OCI-LY1 (cell line): ENCODE measurements at regions not wholly inside any gene's neighbourhood (a gene's known extent, or its start where the extent isn't known, plus 50 kb on each side); places are given as distances from the start of the nearest gene placed in this dataset.

Experiments used
- EZH2 ChIP-seq: fragments of 200-600 bp; sonication (generic), shearing (Covaris generic); IDR thresholded peaks from 2 replicates; pipeline ENCODE4 v1.8.0; 2017; ENCODE audit warnings: borderline replicate concordance, mixed run types, mild to moderate bottlenecking, antibody characterized with exemption, low read length, moderate library complexity, mixed read lengths
- TF ChIP-seq, protein P1 (sequence below): fragments of 200-600 bp; sonication (generic), shearing (Covaris generic); IDR thresholded peaks from 2 replicates; pipeline ENCODE4 v1.5.1; 2017; ENCODE audit warnings: mild to moderate bottlenecking, antibody characterized with exemption, low read length, moderate library complexity, mixed read lengths

DNA sequence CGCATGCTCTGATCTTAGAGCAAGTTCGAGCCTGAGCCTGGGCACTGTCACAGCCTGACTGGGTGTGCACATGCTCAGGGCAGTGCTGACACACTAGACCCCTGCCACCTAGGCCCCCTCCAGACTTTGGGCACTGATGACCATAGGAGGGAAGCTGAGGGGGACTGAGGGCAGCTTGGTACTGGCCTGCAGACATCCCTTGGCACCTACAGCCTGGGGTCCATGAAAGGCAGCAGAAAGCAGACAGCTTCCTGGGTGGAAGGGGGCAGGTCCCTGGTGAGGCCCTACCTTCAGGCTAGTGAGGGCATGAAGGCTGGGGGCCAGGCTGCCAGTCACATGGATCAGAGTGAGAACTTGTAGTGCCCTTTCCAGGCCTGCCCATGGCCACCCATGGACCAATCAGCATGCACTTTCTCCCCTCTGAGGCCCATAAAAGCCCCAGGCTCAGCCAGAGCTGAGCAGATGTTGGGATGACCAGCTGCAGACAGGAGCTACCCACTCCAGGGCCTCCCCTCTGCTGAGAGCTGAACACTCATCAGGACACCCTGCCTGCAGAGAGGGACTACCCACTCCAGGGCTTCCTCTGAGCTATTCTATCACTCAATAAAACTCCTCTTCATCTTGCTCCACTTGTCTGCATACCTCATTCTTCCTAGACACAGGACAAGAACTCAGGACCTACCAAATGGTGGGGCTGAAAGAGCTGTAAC lies 680.8 kb downstream of the MATN1 start:
- TF ChIP-seq, protein P1, sequence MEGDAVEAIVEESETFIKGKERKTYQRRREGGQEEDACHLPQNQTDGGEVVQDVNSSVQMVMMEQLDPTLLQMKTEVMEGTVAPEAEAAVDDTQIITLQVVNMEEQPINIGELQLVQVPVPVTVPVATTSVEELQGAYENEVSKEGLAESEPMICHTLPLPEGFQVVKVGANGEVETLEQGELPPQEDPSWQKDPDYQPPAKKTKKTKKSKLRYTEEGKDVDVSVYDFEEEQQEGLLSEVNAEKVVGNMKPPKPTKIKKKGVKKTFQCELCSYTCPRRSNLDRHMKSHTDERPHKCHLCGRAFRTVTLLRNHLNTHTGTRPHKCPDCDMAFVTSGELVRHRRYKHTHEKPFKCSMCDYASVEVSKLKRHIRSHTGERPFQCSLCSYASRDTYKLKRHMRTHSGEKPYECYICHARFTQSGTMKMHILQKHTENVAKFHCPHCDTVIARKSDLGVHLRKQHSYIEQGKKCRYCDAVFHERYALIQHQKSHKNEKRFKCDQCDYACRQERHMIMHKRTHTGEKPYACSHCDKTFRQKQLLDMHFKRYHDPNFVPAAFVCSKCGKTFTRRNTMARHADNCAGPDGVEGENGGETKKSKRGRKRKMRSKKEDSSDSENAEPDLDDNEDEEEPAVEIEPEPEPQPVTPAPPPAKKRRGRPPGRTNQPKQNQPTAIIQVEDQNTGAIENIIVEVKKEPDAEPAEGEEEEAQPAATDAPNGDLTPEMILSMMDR = no peak
- no peak for TF ChIP-seq EZH2
